Ovary (tissue), 3 donors: ENCODE measurements at regions not wholly inside any gene's neighbourhood (a gene's known extent, or its start where the extent isn't known, plus 50 kb on each side); places are given as distances from the start of the nearest gene placed in this dataset.

ENCODE experiments used
- CTCF ChIP-seq, 3 donors: fragments of 450-650 bp in 2 of 3; fragments of 200-600 bp in 1 of 3; IDR thresholded peaks; one replicate each; pipeline versions ENCODE4 v1.5.1 to v1.8.0; 2016 to 2022; ENCODE audit warnings: antibody characterized with exemption in 3 of 3, mild to moderate bottlenecking in 1 of 3
- EP300 ChIP-seq: sonication (generic); formaldehyde crosslinking; IDR thresholded peaks from one replicate; pipeline ENCODE4 v1.6.1; 2017; ENCODE audit warnings: antibody characterized with exemption
- POLR2A ChIP-seq: fragments of 450-650 bp; IDR thresholded peaks from one replicate; pipeline ENCODE4 v1.6.1; 2017; ENCODE audit warnings: antibody characterized with exemption, mild to moderate bottlenecking, moderate library complexity
- donor health status: DM: no; HTN: no; CAD: no.

GRCh38 chr4:22932326-22932725 is 239.6 kb downstream of the GBA3 start:
- TF ChIP-seq CTCF (IDR thresholded peaks at IDR 0.05) (no peak), POLR2A (no peak), EP300 (no peak)
